ENCODE measurements at regions not wholly inside any gene's neighbourhood (a gene's known extent, or its start where the extent isn't known, plus 50 kb on each side); places are given as distances from the start of the nearest gene placed in this dataset.
"Not testable (repeated sequence)": the region's sequence is repeated elsewhere in the genome, so short reads cannot be mapped to it uniquely, and the experiment has no call there.

- ATAC-seq (no peak), DNase-seq (ENCODE audit: low spot score) (no peak)
These were observed 187.8 kb downstream of the ZNF516 start for GRCh38 chr18:76307293-76307690.

- DNase-seq (ENCODE audit: low spot score) (no peak), ATAC-seq (no peak)
These were observed 188.3 kb downstream of the ZNF516 start for GRCh38 chr18:76306685-76307292.

- ATAC-seq: no peak
- DNase-seq (ENCODE audit: low spot score): no peak
These were observed 209.2 kb downstream of the ZNF516 start for GRCh38 chr18:76285866-76286265.

- ATAC-seq (no peak), DNase-seq (ENCODE audit: low spot score) (no peak)
These were observed 213.5 kb downstream of the ZNF516 start for GRCh38 chr18:76281565-76281964.

GRCh38 chr18:76277801-76278200 is 217.2 kb downstream of the ZNF516 start:
- ATAC-seq: no peak

GRCh38 chr18:76275727-76276313 is 219.2 kb downstream of the ZNF516 start:
- no peak for DNase-seq (ENCODE audit: low spot score)
- ATAC-seq: no peak

More at GRCh38 chr18:76277801-76278200, 217.2 kb downstream of the ZNF516 start:
- DNase-seq (ENCODE audit: low spot score): no peak

GRCh38 chr18:76274468-76275289 is 220.4 kb downstream of the ZNF516 start:
- DNase-seq (ENCODE audit: low spot score) (no peak), ATAC-seq (peak; percentile 70)

- no peak for ATAC-seq
- no peak for DNase-seq (ENCODE audit: low spot score)
These were observed 221.1 kb downstream of the ZNF516 start for GRCh38 chr18:76273956-76274355.

GRCh38 chr18:76273036-76273545 is 222.0 kb downstream of the ZNF516 start:
- ATAC-seq (no peak), DNase-seq (ENCODE audit: low spot score) (no peak)

- not testable (repeated sequence) for ATAC-seq; DNase-seq (ENCODE audit: low spot score)
These were observed 227.6 kb downstream of the ZNF516 start for GRCh38 chr18:76267423-76267822.

GRCh38 chr18:76266236-76266991 is 228.6 kb downstream of the ZNF516 start:
- DNase-seq (ENCODE audit: low spot score): no peak
- ATAC-seq: no peak

- peak; percentile 48 for ATAC-seq
- DNase-seq (ENCODE audit: low spot score): no peak
These were observed 229.4 kb downstream of the ZNF516 start for GRCh38 chr18:76265497-76266235.

GRCh38 chr18:76264876-76265250 is 230.2 kb downstream of the ZNF516 start:
- no peak for ATAC-seq
- DNase-seq (ENCODE audit: low spot score): no peak

GRCh38 chr18:76264198-76264875 is 230.7 kb downstream of the ZNF516 start:
- ATAC-seq (no peak), DNase-seq (ENCODE audit: low spot score) (no peak)

- ATAC-seq (no peak), DNase-seq (ENCODE audit: low spot score) (no peak)
These were observed 231.7 kb downstream of the ZNF516 start for GRCh38 chr18:76263046-76264005.

- no peak for ATAC-seq
- DNase-seq (ENCODE audit: low spot score): no peak
These were observed 234.0 kb downstream of the ZNF516 start for GRCh38 chr18:76260941-76261472.

- DNase-seq (ENCODE audit: low spot score) (no peak), ATAC-seq (no peak)
These were observed 235.3 kb downstream of the ZNF516 start for GRCh38 chr18:76259711-76260110.

- ATAC-seq (no peak), DNase-seq (ENCODE audit: low spot score) (no peak)
These were observed 235.9 kb downstream of the ZNF516 start for GRCh38 chr18:76259096-76259495.

Measured in left lobe of liver (tissue), 2 donors.